ENCODE measurements at regions not wholly inside any gene's neighbourhood (a gene's known extent, or its start where the extent isn't known, plus 50 kb on each side); places are given as distances from the start of the nearest gene placed in this dataset.

DNA sequence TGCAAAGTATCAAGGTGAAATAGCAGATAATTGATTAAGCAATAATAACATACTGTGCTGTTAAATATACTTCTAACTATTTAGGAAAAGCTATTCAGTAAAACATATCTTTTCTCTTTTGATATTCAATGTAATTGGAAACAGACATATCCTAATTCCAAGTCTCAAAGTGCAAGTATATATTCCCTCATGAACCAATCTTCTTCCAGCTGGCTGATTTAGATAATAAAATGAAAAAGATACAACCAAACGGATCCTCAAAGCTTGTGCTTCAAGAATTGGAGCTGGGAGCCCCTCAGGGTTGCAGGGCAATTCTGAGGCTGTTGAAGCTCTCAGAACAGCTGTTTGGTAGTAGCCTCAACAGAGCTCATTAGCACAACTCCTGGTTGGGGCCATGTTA, 236.6 kb downstream of the ZIC1 start:
- H3F3A ChIP-seq (ENCODE audit: control insufficient read depth, insufficient read depth): no peaks in the 10 kb centered on the region
- no peaks in the 10 kb centered on the region for H3K36me3 ChIP-seq (ENCODE audit: control insufficient read depth, low read length)
- no peaks in the 10 kb centered on the region for H3K79me2 ChIP-seq (ENCODE audit: control insufficient read depth, low read length)
- H3K27ac ChIP-seq (ENCODE audit: low read depth, low read length): no peak overlapping the region
- no peaks in the 10 kb centered on the region for H3K9me2 ChIP-seq (replicated peaks; ENCODE audit: control insufficient read depth, low read length)
- H3K27me3 ChIP-seq (ENCODE audit: control insufficient read depth, low read length): no peaks in the 10 kb centered on the region
- no peak overlapping the region for H3K4me2 ChIP-seq (ENCODE audit: low read length)
- H4K20me1 ChIP-seq (ENCODE audit: control insufficient read depth, insufficient read depth, low read depth, low read length): no peaks in the 10 kb centered on the region
- H3K4me3 ChIP-seq (ENCODE audit: low read length): no peak overlapping the region
- no peaks in the 10 kb centered on the region for H3K4me1 ChIP-seq (ENCODE audit: control insufficient read depth, low read length)
- H3K9me3 ChIP-seq (ENCODE audit: control insufficient read depth, insufficient read depth, low read length): no peaks in the 10 kb centered on the region
- TF ChIP-seq CTCF (IDR thresholded peaks at IDR 0.05; ENCODE audit: low read depth, low read length, poor library complexity, severe bottlenecking) (no peak), EZH2phosphoT487 (IDR thresholded peaks at IDR 0.05; ENCODE audit: borderline replicate concordance, low read length) (no peak)

DNA sequence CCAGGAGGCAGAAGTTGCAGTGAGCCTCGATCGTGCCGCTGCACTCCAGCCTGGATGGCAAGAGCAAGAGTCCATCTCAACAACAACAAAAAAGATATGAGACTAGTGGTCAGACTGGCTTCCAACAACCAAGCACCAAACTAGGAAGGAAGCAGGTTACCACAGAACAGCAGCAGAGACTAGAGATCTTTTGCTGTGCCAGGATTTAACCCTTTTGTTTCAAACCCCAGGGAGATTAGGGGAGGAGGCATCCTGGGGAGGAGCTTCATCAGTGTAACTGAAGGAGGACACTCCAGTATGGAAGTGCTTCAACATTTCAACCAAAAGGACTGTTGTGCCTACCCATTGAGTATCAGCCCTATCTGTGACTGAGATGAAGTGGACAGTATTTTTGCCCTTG, 240.3 kb downstream of the ZIC1 start:
- Histone ChIP-seq H3K27me3 (ENCODE audit: control insufficient read depth, low read length) (no peaks in the 10 kb centered on the region), H3K4me1 (ENCODE audit: control insufficient read depth, low read length) (no peaks in the 10 kb centered on the region), H3K27ac (ENCODE audit: low read depth, low read length) (no peak overlapping the region), H4K20me1 (ENCODE audit: control insufficient read depth, insufficient read depth, low read depth, low read length) (no peaks in the 10 kb centered on the region), H3K4me3 (ENCODE audit: low read length) (no peak overlapping the region), H3K79me2 (ENCODE audit: control insufficient read depth, low read length) (no peaks in the 10 kb centered on the region), H3K36me3 (ENCODE audit: control insufficient read depth, low read length) (no peaks in the 10 kb centered on the region), H3K4me2 (ENCODE audit: low read length) (no peak overlapping the region), H3K9me2 (replicated peaks; ENCODE audit: control insufficient read depth, low read length) (no peaks in the 10 kb centered on the region), H3F3A (ENCODE audit: control insufficient read depth, insufficient read depth) (no peaks in the 10 kb centered on the region), H3K9me3 (ENCODE audit: control insufficient read depth, insufficient read depth, low read length) (no peaks in the 10 kb centered on the region)
- TF ChIP-seq EZH2phosphoT487 (IDR thresholded peaks at IDR 0.05; ENCODE audit: borderline replicate concordance, low read length) (no peak), CTCF (IDR thresholded peaks at IDR 0.05; ENCODE audit: low read depth, low read length, poor library complexity, severe bottlenecking) (no peak)

DNA sequence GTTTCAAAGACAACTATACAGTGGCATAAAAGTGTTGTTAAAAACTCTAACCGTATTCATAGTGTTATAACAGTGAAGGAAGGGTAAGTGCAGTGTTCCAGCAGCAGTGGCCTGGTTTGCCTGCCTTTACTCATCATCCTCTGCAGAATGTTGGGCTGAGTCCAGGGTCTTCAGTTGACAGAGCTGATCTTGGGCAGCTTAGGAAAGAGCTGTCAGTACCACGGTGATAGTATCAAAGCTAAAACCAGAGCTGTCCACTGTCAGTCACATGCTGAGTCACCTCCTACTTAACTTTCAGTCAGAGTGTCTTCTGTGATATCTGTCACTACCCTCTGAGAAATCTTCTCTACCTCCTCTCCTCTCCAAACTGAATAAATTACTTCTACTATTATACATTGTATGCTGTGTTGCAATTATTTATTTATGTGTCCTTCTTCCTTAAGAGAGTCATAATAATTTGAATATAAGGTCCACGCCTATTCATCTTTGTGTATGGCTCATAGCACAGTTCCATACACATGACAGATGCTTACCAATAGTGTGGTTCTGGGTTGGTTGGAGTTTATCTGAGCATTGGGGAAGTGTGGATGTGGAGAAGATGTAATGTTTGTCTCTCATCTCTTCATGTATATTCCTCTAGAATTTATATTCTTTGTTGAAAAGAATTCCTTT, 242.1 kb downstream of the ZIC1 start:
- TF ChIP-seq EZH2phosphoT487 (IDR thresholded peaks at IDR 0.05; ENCODE audit: borderline replicate concordance, low read length) (no peak), CTCF (IDR thresholded peaks at IDR 0.05; ENCODE audit: low read depth, low read length, poor library complexity, severe bottlenecking) (no peak)
- H3F3A ChIP-seq (ENCODE audit: control insufficient read depth, insufficient read depth): no peaks in the 10 kb centered on the region
- no peak overlapping the region for H3K27ac ChIP-seq (ENCODE audit: low read depth, low read length)
- no peaks in the 10 kb centered on the region for H4K20me1 ChIP-seq (ENCODE audit: control insufficient read depth, insufficient read depth, low read depth, low read length)
- H3K9me3 ChIP-seq (ENCODE audit: control insufficient read depth, insufficient read depth, low read length): no peaks in the 10 kb centered on the region
- H3K4me1 ChIP-seq (ENCODE audit: control insufficient read depth, low read length): no peaks in the 10 kb centered on the region
- no peaks in the 10 kb centered on the region for H3K27me3 ChIP-seq (ENCODE audit: control insufficient read depth, low read length)
- H3K9me2 ChIP-seq (replicated peaks; ENCODE audit: control insufficient read depth, low read length): no peaks in the 10 kb centered on the region
- no peaks in the 10 kb centered on the region for H3K79me2 ChIP-seq (ENCODE audit: control insufficient read depth, low read length)
- H3K4me2 ChIP-seq (ENCODE audit: low read length): no peak overlapping the region
- H3K4me3 ChIP-seq (ENCODE audit: low read length): no peak overlapping the region
- H3K36me3 ChIP-seq (ENCODE audit: control insufficient read depth, low read length): no peaks in the 10 kb centered on the region
